ENCODE measurements at regions not wholly inside any gene's neighbourhood (a gene's known extent, or its start where the extent isn't known, plus 50 kb on each side); places are given as distances from the start of the nearest gene placed in this dataset.

- TF ChIP-seq CTCF (conservative IDR thresholded peaks at IDR 0.05; ENCODE audit: low read depth in 2 of 2) (no peak), NANOG (IDR thresholded peaks at IDR 0.05; ENCODE audit: borderline replicate concordance) (no peak), EZH2 (IDR thresholded peaks at IDR 0.05; ENCODE audit: low read depth, unreplicated experiment) (no peak), POLR2AphosphoS5 (IDR thresholded peaks at IDR 0.05; ENCODE audit: low read depth) (no peak), REST (IDR thresholded peaks at IDR 0.05; ENCODE audit: unreplicated experiment) (no peak), EZH2phosphoT487 (IDR thresholded peaks at IDR 0.05; ENCODE audit: unreplicated experiment) (no peak), ETS1 (IDR thresholded peaks at IDR 0.05) (no peak), ZNF114 (CRISPR knock-in tag; IDR thresholded peaks at IDR 0.05) (no peak), JUNB (IDR thresholded peaks at IDR 0.05; ENCODE audit: unreplicated experiment) (no peak), CREB1 (CRISPR knock-in tag; IDR thresholded peaks at IDR 0.05; ENCODE audit: low read depth) (no peak), ZNF331 (CRISPR knock-in tag; IDR thresholded peaks at IDR 0.05; ENCODE audit: low read depth) (no peak), STAT1 (IDR thresholded peaks at IDR 0.05; ENCODE audit: unreplicated experiment) (no peak), ZNF462 (CRISPR knock-in tag; IDR thresholded peaks at IDR 0.05) (no peak)
Observed at GRCh38 chr18:73983496-73983895, 164.1 kb downstream of the FBXO15 start.

Measured in GM23338 (cell line).